ENCODE measurements at regions not wholly inside any gene's neighbourhood (a gene's known extent, or its start where the extent isn't known, plus 50 kb on each side); places are given as distances from the start of the nearest gene placed in this dataset.

DNA sequence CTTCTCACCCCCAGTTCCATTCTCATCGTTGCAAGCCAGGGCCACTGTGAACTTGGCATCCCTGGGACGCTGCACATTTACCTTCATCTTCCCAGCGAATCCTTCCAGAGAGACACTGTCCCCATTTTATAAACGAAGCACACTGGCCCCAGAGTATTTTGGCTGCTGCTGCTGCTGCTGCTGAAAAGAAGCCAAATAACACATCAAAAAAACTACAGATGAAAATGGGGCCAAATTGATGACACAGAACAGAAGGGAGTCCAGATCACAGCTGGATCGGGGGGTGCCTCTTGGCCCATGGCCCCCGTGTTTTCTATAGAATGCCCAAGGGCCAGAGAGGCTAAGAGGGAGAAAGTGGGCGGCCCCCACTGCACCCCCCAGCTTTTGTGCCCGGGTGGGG, 221.0 kb upstream of the IGF1R start:
- DNase-seq: no peak

DNA sequence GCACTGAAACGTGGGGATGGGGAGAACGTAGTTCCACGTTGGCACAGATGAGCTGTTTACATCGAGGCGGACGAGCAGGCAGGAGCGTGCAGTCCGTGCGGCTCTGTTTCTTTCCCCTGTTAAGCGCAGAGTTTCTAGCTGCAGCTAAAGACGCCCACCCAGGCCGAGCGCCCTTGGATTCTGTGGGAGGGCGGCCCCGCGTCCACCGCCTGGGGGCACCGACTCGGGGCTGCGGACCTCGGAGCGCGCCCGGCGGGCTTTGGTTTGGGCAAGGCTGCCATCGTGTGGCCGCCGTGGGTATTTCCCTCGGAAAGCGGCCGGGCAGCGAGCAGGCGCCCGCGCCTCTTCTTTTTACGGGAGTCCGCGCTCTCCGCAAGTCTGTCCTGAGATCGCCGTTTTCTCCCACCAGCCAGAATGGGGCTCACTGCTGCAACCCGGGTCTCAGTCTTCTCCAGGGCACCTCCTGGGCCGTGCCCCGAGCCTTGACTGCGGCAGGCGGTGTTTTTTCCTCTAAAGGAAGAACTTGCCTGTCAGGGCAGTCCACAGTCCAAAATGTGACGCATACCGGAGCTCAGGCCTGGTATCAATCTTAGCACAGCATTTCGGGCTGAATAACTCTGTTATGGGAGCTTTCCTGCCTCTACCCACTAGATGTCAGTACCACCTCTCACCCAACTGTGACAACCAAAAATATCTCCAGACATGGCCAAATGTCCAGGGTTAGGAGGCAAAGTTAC, 219.9 kb upstream of the IGF1R start:
- DNase-seq: peak; percentile 10

DNA sequence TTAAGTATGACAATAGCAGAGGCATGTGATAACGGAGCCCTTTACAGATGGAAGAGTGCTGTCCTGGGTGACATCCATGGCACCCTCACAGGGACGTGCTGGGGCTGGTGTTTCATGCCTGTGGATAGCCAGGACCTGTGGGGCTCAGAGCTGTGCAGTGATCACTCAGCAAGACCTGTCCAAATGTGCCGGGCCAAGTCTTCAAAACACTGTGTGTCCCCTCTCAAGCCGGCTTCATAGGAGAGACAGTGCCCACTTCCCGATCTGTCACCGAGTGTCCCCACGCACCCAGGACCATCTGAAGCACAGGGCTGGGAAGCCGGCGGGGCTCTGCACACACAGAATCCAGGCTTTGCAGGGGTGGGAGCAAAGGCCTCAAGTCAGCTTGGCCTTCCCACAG, 217.2 kb upstream of the IGF1R start:
- no peak for DNase-seq

DNA sequence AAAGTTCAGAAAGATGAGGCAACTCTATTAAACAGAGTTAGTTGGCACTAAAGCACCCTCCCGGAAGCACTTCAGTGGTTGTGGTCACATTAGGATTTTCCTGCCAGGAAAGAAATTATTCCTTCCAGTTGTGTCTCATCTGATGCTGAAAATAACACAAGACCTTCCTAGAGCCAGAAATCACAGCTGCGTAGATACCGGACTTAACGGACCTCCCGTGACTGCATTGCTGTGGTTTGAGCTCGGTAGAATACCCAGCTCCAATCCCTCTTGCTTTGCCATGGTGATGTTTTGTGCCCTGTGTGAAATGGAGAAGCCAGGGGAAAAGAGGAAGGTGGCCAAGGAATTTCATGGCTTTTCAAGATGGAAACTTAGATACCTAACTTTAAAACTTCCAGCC, 215.0 kb upstream of the IGF1R start:
- no peak for DNase-seq

DNA sequence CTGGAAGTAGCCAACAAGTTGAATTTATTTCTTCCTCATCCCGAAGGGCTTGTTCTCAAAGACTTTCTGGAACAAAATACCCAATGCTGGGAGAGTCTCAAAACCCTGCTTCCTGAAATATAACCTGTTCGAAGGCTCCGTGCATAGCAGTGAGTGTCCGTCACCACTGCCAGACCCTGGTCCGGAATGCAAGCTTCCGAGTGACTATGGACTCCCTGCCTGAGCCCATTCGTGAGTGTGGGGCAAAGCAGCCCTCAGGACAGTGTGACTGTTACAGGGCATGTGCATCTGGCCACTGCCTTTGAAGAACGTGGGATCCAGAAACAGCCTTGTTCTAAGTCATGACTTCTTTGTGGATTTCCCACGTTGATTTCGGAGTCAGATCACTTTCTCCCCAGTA, 214.5 kb upstream of the IGF1R start:
- DNase-seq: no peak

DNA sequence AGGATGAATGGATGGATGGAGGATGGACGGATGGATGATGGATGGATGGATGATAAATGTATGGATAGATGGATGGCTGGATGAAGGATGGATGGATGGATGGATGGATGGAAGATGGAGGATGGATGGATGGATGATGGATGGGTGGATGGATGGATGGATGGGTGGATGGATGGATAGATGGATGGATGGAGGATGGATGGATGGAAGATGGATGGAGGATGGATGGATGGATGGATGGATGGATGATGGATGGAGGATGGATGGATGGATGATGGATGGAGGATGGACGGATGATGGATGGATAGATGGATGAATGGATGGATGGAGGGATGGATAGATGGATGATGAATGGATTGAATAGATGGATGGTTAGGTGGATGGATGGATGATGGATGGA, 210.6 kb upstream of the IGF1R start:
- DNase-seq: no peak

DNA sequence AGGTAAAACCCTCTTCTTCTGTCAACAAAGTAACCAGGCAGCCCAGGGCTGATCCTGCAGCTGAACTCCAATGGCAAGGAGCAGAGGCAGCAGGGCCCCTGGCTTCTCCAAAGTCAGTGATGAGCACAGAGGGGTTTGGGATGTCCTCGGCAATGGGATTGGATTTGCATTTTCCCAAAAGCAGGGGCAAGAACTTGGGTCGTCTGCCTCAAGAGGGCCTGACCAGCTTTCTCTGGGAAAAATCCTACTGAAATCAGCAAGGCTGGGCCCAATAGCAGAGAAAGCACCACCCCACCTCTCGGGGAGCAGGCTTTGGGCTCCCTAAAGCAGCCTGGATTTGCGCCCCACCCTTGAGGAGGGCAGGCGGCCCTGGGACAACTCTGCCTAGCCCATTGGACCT, 210.0 kb upstream of the IGF1R start:
- no peak for DNase-seq

DNA sequence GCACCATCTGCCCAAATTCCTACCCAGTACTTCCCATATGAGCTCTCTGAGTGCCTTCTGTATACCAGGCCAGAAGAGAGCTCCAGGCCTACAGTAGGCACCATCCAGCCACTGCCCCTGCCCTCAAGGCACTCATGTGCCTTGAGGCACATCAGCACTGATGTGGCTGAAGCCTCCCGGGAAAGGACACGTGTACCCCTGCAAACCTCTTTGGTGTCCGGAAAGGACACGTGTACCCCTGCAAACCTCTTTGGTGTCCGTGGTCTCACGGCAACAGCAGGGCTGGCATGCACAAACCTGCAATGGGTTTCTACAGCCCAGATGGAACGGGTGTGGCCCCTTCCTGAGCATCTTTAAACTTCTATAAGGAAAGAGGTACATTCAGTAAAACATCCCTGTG, 209.4 kb upstream of the IGF1R start:
- no peak for DNase-seq

DNA sequence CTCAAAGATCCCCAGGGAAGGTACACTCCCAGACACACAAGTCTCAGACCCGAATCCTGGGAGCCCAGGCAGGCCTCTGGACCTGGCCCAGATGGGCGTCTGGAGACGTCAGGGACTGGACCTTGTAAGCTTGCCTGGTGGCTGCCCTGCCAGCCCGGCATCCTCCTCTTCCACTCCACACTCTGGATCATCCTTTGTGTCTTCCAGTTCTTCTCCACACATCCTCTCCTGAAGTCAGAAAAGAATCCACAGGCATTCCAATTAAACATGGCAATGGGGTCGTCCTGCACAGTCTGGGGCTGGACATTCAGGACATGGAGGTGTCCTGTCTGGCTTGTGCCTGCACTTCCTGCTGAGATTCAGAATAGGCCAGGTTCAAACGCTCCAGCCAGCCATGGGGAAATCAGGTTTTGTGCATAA, 208.8 kb upstream of the IGF1R start:
- no peak for DNase-seq

DNA sequence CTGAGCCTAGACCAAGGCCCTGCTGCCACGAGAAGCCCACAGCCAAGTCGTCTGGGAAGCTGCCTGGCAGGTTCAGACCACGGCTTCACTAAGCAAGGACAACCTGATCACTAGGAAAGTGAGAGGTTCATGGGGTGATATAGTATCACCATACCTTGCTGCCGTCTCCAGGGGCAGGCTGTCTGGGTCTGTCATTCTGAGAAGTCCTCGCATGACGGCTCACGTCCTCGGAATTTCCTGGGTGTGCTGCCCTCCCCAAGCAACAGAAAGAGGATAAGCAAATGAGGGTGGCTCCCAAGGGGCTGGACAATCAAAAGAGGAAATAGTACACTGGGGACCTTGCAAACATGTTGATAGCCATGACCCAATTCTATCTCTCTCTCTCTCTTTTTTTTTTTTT, 207.4 kb upstream of the IGF1R start:
- no peak for DNase-seq

DNA sequence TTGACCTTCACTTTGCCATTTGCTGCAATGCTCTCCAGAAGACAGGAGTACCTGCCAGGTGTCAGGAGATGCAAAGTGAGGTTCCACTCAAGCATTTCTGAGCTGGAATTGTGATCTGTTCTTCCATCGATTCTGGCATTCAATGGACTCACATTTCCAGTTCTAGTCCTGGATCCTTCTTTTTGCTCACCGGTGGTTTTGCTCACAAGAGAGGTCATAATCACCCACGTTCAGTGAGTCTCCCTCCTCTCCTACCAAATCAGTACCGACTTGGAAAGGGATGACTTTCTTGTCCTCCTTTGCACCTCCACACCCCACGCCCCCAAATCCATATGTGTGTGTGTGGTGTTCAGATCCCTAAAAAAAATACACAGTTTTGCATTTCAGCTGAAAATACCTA, 206.7 kb upstream of the IGF1R start:
- DNase-seq: no peak

DNA sequence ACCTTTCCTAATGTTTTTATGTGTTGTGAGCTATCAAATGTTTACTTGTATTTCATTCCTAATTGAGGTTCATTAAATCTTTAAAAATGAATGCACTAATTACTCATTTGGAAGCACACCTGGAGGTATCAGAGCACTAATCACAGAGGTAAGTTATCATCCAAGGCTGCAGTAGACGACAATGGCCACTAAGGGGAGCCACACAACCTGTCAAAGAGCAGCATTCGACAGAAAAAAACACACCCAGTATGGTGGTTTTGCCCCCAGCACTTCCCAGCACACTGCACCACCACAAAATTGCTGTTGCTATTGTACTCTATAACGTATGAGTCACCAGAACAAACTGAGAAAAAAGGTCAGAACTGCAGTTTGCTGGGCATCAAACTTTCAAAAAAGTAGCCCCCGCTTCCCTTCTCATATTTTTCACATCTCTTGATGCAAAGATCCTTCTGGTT, 205.9 kb upstream of the IGF1R start:
- DNase-seq: peak; percentile 6

DNA sequence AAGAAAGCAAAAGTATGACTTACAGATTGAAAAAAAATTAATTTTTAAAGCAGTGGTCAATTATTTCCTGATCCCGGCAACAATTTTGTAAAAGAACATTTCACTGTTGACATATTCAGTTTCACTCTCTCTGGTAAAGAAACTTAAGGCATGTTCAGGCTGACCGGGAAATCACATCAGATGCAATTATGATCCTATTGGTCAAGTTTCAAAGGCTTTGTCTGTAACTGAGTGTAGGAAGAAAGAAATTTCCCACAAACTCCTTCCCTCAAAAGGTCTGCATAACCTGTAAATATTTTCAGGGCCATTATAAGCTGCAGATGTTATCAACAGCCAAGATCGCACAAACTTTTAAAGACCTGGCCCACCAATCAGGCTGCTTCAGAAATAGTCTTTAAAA, 205.4 kb upstream of the IGF1R start:
- DNase-seq: no peak

DNA sequence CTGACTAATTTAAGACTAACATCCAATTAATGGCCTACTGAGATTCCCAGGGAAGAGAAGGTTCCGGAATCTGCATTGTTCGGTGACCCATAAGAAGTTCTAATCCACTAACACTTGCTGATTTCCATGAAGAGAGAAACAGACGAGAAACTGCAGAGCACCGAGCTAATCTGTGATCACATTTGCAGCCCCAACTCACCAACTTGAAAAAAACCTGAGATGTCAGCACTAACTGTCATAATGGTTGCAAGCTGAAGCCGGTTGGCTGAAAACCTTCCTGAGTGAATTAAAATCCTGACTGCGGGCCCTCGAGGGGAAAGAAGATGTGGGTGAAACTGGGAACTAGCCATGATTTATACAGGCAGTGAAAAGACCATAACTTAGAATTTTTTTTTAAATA, 204.8 kb upstream of the IGF1R start:
- no peak for DNase-seq

DNA sequence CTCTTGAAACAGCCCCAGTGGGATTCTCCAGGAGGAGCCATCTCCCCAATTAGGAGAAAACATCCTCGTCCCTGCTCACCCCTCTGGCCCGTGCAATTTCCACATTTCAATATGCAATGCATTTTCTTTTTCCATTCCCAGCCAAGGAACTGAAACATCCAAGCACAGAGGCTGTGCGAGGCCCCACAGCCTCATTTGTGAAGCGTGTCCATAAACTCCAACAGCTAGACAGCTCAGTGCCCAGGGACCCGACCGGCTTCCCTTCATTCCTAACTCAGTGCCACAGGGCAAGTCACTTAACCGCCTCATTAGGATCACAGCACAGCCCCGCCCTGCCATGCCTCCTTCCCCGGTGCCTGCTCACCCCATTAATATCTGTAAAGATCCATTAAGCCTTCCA, 204.2 kb upstream of the IGF1R start:
- no peak for DNase-seq

DNA sequence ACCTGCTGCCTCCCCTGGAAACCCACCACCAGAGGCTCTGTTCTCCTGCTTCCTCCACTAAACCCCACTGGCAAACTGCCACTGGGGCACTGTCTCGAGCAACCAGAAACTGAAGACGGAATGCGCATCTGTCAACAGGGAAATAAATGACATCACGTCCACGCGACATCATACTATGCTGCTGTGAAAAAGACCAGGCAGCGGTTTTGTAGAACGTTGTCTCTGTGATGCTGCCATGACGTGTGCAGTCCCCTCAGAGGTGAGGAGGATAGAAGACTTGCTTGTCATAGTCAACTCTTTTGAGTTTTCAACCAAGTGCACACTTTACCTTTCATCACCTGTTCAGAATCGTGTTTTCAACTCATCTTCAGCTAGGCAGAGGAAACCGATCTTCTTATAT, 203.0 kb upstream of the IGF1R start:
- DNase-seq: no peak

DNA sequence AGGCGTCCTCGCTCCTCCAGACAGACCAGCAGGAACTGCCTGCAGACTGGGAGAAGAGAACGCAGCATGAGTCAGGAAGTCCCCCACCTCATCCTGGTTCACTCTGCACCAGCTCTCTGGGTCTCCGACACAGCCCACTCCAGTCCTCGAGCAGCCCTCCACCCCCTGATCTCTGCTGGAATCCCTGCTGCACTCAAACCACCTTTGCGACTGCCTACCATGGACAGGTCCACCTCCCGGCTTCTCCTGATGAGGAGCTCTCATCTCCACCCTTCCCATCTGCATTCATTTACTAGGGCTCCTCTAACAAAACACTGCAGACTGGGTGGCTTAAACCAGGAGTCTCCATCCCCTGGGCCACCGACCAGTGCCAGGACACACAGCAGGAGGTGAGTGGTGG, 202.3 kb upstream of the IGF1R start:
- DNase-seq: no peak

DNA sequence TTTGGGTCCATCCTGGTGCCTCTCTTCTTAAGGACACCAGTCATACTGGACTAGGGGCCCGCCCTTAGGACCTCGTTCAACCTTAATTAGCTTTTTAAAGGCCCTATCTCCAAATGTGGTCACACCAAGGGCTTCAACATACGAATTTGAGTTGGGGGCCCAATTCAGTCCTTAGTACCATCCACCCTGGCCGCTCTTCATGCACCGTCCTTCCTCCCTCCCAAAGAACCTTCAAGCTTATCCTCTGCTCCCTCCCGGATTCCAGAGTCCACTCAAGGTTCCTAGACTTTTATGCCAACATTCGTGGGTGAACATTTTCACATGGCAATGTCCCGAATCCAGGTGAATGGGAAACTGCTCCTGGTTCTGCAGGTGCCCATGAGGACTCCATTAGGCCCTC, 201.3 kb upstream of the IGF1R start:
- no peak for DNase-seq

DNA sequence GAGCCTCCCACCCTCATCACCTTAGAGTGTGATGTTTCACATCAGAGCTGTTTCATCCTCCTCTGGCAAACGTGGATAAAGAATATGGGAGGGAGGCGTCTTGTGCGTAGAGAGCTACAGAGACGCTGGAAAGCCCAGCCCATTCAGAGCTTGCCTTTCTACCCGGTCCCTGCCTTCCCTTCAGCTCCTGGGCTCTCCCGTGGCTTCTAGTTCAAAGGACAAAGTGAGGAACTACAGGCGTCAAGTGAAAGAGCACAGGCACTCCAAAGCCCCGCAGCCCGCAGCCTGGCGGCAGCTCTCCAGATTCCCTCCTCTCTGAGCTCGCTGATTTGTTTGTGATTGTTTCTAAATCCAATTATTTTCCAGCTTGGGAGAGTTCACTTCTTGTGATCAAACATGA, 197.1 kb upstream of the IGF1R start:
- DNase-seq: no peak

DNA sequence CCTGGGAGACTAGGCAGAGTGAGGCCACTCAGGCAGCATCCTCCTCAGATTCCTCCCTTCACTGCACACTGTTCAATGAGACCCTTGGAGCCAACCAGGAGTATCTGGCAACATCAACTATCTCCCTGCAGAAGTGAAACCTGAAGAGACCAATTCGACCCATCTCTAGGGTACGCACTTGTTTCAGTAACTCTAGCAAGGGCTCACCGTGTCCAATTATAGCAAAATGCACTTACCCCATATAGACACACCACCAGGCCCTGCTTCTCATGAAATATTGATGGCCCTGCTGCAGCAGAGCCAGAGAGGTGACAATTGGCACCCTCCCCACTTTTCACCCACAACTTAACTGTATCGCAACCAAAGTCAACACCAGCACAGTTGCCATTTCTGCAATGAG, 196.1 kb upstream of the IGF1R start:
- DNase-seq: no peak

DNA sequence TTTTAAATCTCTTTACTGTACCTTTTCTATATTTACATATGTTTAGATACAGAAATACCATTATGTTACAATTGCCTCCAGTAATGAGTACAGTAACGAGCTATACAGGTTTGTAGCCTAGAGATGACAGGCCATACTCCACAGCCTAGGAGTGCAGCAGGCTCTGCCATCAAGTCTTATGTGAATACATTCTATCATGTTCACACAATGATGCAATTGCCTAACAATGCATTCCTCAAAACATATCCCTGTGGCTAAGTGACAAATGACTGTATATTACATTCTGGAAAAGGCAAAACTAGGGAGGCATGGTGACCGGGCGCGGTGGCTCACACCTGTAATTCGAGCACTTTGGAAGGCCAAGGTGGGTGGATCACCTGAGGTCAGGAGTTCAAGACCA, 192.4 kb upstream of the IGF1R start:
- DNase-seq: no peak

DNA sequence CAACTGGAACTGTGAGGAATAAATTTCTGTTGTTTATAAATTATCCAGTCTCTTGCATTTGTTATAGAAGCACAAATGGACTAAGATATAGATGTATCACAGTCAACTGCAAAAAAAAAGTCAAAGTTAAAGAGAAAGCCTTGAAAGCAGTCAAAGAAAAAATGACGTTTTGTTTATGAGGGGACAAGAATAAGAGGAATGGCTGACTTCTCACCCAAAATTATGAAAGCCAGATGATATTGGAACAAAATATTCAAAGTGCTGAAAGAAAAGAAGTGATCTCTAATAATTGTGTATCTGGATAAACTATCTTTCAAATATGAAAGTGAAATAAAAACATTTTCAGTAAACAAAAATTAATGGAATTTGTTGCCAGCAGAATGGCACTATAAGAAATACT, 171.8 kb upstream of the IGF1R start:
- no peak for DNase-seq

DNA sequence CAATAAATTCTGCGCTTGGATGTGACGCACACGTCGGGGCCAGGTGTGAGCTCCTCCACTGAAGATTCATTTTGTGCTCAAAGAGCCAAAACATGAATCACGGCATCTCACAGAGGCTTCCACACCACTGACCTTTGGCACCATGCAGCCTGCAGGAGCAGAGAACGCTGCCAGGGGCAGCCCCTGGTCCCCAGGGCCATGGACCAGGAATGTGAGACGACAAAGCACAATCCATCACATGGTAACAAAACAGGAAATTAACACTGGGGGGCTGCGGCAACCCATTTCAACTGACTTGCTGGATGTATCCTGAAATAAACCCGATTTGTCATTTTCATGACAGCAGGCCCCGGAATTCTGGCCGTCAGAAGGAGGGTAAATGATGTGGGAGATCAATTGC, 167.5 kb upstream of the IGF1R start:
- no peak for DNase-seq

DNA sequence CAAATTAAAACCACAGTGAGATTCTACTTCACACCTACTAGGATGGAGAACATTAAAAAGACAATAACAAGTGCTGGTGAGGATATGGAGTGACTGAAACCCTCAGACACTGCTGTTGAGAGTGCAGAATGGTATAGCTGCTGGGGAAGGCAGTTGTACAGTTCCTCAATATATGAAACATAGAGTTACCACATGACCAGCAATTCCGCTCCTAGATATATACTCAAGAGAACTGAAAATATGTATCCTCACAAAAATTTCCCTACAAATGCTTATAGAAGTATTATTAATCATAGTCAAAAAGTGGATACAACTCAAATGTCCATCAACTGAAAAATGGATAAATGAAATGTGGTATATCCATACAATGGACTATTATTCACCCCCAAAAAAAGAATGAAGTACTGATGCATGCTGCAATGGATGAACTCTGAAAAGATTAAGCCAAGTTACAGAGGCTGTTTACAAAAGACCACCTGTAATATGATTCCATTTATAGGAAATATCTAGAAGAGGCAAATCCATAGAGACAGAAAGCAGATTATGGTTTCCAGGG, 164.7 kb upstream of the IGF1R start:
- DNase-seq: no peak

DNA sequence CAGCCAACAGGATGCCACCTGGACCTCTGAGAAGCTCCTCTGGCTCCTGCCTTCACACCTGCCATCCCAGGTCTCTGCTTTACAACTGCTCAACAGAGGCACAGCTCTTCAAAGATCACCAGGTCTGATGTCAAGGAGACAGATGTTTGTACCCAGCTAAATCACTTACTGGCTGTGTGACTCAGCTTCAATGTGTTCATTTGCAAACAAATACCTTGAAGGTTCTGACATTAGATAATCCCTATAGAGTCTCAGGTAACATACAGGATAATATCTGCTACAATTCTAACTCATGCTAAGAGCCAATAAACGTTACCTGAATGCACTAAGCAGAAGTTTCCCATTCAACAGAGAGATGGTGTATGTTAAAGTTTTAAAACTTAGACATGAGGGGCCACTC, 163.4 kb upstream of the IGF1R start:
- no peak for DNase-seq

Measured in NCI-H2171 (cell line).